CD4-positive, alpha-beta T cell treated with Interleukin-6 for 4 hours (primary cell): ENCODE measurements at regions not wholly inside any gene's neighbourhood (a gene's known extent, or its start where the extent isn't known, plus 50 kb on each side); places are given as distances from the start of the nearest gene placed in this dataset.

Source experiments
- DNase-seq: peaks from one replicate; pipeline ENCODE4 v3.0.0-alpha.2; 2020; ENCODE audit warnings: mixed read lengths

DNA sequence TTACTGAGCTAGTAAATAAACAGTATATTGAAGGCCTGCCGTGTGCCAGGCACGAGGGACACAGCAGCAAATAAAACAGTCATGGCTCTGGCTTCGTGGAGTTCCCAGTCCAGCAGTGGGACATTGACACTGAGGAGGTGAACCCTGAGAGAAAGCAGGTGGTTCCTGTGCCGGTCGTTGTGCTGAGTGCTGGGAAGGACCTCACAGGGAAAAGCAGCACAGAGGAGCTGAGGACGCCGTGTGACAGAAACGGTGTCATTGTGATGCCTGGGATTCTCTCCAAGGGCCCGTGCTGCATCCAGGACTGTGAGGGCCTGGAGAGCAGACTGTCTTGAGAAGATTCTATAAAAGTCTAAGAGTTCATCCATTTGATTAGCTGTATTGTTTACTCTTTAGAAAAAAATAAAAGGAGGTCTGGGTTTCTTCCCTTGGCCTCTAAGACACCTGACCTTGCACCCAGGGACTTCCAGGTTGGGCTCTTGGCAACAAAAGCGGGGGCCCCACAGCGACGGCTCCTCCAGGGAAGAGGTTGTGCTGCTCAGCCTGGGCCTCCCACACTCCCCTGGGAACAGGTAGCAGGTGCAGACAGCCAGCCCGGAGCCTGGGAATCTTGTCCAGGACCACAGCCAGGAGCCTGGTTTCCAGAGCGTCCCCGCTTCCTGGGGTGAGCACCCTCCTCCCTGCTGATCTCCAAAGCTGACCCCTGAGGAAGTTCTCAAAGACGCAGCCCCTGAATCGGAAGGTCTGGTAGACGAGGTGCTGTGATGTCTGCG lies 251.2 kb upstream of the PMEPA1 start:
- no peak for DNase-seq

- DNase-seq: no peak
Observed at GRCh38 chr20:57959589-57959988, 249.8 kb upstream of the PMEPA1 start.

DNA sequence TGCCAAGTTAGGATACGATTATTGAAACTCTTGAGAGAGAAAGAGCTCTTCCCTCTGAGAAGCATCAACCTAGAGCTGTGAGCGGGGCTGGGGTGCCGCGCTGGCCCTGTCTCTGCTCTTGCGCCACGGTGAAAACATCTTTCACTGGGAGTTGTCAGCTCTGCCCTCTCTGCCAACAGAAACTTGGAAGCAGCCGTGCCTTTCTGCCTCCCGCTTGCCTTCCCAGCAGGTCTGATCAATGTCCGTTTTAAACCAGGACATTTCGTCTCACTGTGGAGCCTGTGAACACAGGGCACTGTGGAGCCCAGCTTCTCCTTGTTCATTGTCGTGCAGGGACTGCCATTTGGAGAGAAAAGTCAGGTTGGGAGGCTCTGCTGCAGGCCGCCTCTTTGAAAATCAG lies 249.2 kb upstream of the PMEPA1 start:
- no peak for DNase-seq

GRCh38 chr20:57958050-57958420 lies 248.2 kb upstream of the PMEPA1 start:
- no peak for DNase-seq

DNA sequence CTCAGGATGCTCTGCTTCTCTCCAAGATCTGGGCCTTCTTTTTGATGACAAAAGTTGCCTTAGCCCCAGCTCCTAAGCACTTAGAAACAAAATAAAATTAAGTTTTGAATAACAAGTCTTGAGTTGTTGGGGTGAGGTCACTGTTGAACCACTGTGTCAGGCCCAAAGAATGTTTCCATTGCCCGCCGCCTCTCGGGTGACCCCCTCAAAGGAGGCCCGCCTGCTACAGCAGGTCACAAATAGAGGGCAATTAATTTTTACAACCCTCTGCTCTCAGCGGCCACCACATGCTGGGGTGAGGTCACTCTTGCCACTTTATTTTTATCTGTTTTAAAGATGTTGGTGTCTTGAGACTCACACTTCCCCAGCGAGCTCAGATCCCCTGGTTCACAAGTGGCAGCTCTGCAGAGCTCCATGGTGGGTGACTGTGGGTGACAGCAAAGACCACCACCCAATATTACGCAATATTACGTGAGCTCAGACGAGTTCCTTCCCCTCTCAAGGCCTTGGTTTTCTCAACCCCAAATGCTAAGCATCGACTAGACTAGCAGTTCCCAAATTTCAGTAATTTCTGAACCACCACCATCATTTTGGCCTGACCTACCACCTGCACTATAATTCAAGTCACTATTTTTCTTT lies 247.7 kb upstream of the PMEPA1 start:
- no peak for DNase-seq

- DNase-seq: no peak
Observed at GRCh38 chr20:57953638-57954037, 243.8 kb upstream of the PMEPA1 start.

DNA sequence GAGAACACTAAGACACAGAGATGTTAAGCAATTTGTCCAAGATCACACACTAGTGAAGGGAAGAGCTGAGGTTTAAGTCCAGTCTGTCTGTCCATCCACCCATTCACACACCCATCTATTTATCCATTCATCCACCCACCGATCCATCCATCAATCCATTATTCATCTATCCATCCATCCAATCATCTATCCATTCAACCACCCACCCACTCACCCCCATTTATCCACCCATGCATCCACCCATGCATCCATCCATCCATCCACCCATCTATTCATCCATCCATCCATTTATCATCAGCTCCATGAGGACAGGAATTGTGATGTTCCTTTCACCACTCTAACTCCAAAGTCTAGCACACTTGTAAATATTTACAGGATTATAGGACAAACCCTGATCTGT lies 242.3 kb upstream of the PMEPA1 start:
- DNase-seq: no peak

DNA sequence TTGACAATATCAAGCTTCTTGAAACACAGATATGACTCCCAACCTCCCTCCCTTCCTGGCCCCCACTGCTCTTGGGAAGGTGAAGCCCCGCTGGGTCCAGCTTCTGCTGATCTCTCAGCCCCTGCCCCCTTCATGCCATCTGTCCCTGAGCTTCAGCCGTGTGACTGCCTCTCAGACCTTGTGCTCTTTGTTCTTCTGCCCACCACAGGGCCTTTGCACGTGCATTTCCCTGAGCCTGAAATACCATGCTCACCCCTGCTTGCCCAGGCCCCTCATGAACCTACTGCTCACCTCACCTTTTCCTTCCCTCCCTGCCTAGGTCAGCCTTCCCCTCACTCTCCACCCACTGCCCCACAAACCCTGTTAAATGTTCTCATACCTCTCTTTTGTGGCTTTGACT lies 241.7 kb upstream of the PMEPA1 start:
- DNase-seq: no peak

GRCh38 chr20:57950764-57951485 lies 241.1 kb upstream of the PMEPA1 start:
- DNase-seq: no peak

- DNase-seq: no peak
Observed at GRCh38 chr20:57948180-57948955, 238.6 kb upstream of the PMEPA1 start.

DNA sequence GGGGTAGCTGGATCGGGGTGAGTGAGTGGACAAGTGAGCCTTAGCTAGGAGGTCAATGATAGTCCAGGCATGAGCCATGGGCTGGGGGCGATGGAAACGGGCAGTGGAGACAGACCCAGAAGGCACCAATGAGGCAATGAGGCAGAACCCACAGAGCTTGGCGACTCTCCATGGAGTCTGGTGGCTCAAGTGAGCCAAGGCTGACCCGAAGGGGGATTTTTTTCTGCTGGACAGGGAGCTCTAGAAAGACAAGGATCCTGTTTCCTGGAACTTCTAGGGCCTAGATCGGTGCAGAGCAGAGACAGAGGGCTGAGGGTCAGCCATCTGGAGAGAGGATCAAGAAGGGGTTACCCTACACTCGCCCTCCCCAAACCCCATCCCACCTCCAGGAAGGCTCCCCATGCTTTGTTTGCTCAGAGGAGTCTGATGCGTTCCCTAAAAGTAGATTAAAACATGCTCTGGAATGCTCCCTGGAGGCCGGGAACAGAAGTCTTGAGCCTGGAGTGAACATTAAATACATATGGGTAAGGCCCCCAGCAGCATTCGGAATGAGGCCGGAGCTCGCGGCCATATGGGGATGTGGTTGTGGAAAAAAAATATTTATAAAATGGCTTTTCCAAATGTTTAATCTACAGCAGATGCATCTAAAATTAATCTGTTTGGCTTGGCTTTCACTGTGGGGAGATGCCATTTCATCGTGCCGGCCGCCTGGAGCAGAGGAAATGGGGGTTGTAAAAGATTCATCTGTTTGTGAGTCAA lies 237.8 kb upstream of the PMEPA1 start:
- no peak for DNase-seq

- DNase-seq: no peak
Observed at GRCh38 chr20:57946559-57947315, 236.9 kb upstream of the PMEPA1 start.

DNA sequence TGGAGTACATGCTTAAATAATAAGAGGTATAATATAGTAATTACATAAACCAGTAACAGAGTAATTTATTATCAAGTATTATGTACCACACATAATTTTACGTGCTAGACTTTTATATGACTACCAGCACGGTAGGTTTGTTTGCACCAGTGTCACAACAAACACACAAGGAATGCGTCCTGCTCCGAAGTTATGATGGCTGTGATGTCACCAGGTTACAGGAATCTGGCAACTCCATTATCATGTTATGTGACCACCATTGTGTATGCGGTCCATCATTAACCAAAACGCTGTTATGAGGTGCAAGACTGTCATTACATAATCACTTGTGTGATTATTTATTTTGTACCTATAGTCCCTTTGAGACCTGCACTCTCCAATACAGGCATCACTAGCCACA lies 235.2 kb upstream of the PMEPA1 start:
- no peak for DNase-seq

DNA sequence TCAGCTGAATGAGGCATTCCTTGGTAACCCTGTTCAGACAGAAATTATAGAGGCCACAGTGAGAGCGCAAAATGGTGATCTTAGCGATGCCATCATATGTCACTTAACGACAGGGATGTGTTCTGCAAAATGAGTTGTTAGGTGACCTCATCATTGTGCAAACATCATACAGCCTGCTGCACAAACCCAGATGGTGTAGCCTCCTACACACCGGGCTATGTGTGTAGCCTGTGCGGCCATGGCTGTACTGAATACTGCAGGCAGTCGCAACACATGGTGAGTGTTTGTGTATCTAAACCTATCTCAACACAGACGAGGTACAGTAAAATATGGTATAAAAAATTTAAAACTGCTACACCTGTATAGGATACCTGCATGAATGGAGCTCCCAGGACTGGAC lies 234.1 kb upstream of the PMEPA1 start:
- DNase-seq: no peak

GRCh38 chr20:57943291-57943690 lies 233.5 kb upstream of the PMEPA1 start:
- DNase-seq: no peak

DNA sequence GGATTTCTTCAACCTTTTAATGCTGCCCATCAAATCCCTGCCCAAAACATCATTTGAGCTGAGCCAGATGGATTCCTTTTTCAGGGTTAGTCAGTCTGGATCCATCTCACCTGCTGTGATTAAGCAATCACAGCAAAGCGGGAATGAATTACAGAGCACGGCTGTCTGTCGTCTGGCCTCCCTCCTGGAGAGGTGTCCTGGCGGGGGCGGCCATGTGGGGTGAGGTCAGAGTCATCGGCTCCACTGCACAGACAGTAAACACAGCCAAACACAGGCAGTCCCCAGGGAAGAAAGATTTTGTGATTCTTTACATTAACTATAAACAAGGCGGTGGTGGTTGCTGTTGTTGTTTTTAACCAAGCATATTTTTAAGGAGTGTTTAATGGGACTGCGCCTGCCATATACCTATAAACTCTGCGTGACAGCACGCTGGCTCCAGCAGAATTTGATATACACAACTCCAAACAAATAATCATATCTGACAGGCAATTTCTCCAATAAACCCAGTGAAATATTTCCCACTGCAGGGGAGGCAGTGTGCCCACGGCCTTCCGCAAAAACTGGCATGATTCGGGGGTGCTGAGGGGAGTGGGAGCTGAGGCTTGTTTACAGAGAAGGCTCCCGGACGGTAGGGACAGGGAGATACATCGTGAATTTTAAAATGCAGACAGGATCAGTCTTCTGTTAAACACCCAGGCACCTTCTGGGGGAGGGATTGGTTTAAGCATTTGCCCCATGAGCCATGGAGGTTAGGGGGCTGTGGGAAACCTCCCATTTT lies 232.0 kb upstream of the PMEPA1 start:
- DNase-seq: no peak

DNA sequence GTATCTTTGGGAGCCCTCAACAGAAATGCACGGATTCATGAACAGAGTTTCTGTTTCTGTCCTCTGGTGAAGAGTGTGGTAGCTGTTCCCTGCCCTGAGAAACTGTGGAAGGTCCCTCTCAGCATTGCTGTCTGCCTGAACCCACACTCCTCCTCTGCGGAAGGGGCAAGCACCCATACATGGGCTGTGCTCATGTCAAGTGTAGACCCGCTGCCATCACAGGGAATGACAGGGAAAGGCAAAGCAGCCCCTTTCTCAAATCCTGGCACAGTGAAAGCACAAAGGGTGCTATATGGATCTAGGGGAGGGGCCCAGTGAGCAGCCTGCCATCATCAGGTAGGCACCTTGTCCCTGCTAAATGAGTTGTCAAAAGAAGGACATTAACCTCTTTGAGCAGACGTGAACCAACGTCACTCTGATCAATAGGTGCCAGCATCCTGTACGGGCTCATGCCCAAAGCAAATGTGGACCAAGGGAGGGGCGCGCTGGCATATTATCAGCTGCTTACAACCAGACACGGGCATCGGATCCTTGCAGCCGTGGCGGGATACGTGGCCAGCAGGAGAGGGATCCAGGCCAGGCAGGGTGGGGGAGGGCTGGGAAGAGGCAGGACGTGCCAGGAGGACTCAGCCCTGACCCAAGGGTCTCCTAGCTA lies 231.2 kb upstream of the PMEPA1 start:
- DNase-seq: no peak

GRCh38 chr20:57940376-57940775 lies 230.6 kb upstream of the PMEPA1 start:
- DNase-seq: no peak

DNA sequence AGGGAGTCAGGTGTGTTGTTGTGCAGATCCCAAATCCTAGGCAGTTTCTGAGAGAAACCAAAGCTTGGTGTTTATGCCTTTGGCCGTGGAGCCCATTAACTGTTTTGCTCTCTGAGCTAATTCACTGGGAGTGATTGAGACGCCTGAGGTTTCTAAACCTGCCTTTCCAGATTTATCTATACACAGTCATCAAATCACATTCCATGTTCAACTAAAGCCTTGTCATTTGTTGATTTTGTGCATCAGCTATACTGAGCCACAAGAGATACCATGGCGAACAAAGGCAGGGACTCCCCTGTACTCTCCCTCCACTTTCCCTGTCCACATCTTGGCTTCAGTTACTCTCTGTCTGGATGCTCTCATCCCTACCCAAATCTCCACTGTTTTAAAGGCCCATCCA lies 229.7 kb upstream of the PMEPA1 start:
- no peak for DNase-seq
